DOHH2 (cell line): ENCODE measurements at regions not wholly inside any gene's neighbourhood (a gene's known extent, or its start where the extent isn't known, plus 50 kb on each side); places are given as distances from the start of the nearest gene placed in this dataset.

ENCODE experiments used
- CTCF ChIP-seq: fragments of 200-600 bp; sonication (generic); IDR thresholded peaks from one replicate; pipeline ENCODE4 v1.5.1; 2014; ENCODE audit warnings: antibody characterized with exemption, mild to moderate bottlenecking, low read depth, low read length; ENCODE audit not compliant: poor library complexity, severe bottlenecking
- EZH2phosphoT487 ChIP-seq: fragments of 200-600 bp; sonication (generic); IDR thresholded peaks from 2 replicates; pipeline ENCODE4 v1.6.1; 2017; ENCODE audit warnings: borderline replicate concordance, mild to moderate bottlenecking, antibody characterized with exemption, low read length, moderate library complexity, mixed read lengths

- no peak for TF ChIP-seq CTCF
- TF ChIP-seq EZH2phosphoT487 = no peak
Measured at GRCh38 chr10:57786850-57787750, 480.6 kb downstream of the IPMK start.
